ENCODE measurements at regions not wholly inside any gene's neighbourhood (a gene's known extent, or its start where the extent isn't known, plus 50 kb on each side); places are given as distances from the start of the nearest gene placed in this dataset.

GRCh38 chr13:50740052-50740741 lies 103.3 kb downstream of the DLEU7 start:
- Histone ChIP-seq H3K4me2 (ENCODE audit: insufficient read depth, low read length) (no peak overlapping the region), H3K4me1 (ENCODE audit: insufficient read depth, low read length) (peaks cover 25% of the 10 kb centered on the region), H3K9me3 (ENCODE audit: insufficient read depth, low read length, severe bottlenecking) (no peaks in the 10 kb centered on the region), H3K4me3 (ENCODE audit: low read depth in 1 of 2, low read length in 2 of 2) (no peak overlapping the region), H4K20me1 (ENCODE audit: insufficient read depth, low read length) (no peaks in the 10 kb centered on the region), H2AFZ (ENCODE audit: low read depth, low read length) (no peak overlapping the region), H3K27me3 (ENCODE audit: insufficient read depth, low read length, poor library complexity) (no peaks in the 10 kb centered on the region), H3K9ac (ENCODE audit: low read depth, low read length) (no peak overlapping the region), H3K79me2 (ENCODE audit: insufficient read depth, low read length) (no peaks in the 10 kb centered on the region), H3K27ac (ENCODE audit: low read length) (no peak overlapping the region), H3K36me3 (ENCODE audit: insufficient read depth, low read length) (no peaks in the 10 kb centered on the region)
- ATAC-seq (ENCODE audit: insufficient read depth, low read depth): no peak
- TF ChIP-seq, protein P1, sequence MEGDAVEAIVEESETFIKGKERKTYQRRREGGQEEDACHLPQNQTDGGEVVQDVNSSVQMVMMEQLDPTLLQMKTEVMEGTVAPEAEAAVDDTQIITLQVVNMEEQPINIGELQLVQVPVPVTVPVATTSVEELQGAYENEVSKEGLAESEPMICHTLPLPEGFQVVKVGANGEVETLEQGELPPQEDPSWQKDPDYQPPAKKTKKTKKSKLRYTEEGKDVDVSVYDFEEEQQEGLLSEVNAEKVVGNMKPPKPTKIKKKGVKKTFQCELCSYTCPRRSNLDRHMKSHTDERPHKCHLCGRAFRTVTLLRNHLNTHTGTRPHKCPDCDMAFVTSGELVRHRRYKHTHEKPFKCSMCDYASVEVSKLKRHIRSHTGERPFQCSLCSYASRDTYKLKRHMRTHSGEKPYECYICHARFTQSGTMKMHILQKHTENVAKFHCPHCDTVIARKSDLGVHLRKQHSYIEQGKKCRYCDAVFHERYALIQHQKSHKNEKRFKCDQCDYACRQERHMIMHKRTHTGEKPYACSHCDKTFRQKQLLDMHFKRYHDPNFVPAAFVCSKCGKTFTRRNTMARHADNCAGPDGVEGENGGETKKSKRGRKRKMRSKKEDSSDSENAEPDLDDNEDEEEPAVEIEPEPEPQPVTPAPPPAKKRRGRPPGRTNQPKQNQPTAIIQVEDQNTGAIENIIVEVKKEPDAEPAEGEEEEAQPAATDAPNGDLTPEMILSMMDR (IDR thresholded peaks at IDR 0.05; ENCODE audit: borderline replicate concordance, extremely low read depth, low read length, poor library complexity, severe bottlenecking): no peak
- no peak for TF ChIP-seq EZH2 (IDR thresholded peaks at IDR 0.05; ENCODE audit: borderline replicate concordance, low read depth, low read length, severe bottlenecking)
- DNase-seq: no peak

DNA sequence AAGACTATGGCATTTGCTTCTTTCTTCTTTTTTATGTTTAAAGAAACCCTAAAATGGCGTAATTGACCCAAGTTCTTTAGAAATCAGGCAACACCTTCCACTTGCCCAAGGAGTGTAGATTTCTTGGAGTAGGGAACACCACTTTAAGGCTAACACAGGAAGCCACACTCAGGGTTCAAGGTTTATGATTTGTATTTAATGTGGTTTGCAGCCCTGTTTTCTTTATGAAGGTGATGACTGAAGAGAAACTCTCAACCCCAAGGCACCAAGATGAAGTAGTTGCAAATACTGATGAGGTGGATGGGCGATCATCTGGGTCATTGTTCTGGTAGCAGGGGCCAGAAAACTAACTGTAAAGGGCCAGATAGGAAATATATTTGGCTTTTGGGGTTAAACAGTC lies 101.1 kb downstream of the DLEU7 start:
- H3K9me3 ChIP-seq (ENCODE audit: insufficient read depth, low read length, severe bottlenecking): no peaks in the 10 kb centered on the region
- no peak for TF ChIP-seq EZH2 (IDR thresholded peaks at IDR 0.05; ENCODE audit: borderline replicate concordance, low read depth, low read length, severe bottlenecking)
- TF ChIP-seq, protein P1 (IDR thresholded peaks at IDR 0.05; ENCODE audit: borderline replicate concordance, extremely low read depth, low read length, poor library complexity, severe bottlenecking): no peak
- no peaks in the 10 kb centered on the region for H3K36me3 ChIP-seq (ENCODE audit: insufficient read depth, low read length)
- no peaks in the 10 kb centered on the region for H3K27me3 ChIP-seq (ENCODE audit: insufficient read depth, low read length, poor library complexity)
- H4K20me1 ChIP-seq (ENCODE audit: insufficient read depth, low read length): no peaks in the 10 kb centered on the region
- peak; percentile 84 for ATAC-seq (ENCODE audit: insufficient read depth, low read depth)
- H3K9ac ChIP-seq (ENCODE audit: low read depth, low read length): no peak overlapping the region
- peak overlapping the region; percentile 23; the same call in 1 of the 2 replicates for H3K27ac ChIP-seq (ENCODE audit: low read length)
- DNase-seq: no peak
- no peak overlapping the region for H3K4me2 ChIP-seq (ENCODE audit: insufficient read depth, low read length)
- peaks cover 25% of the 10 kb centered on the region for H3K4me1 ChIP-seq (ENCODE audit: insufficient read depth, low read length)
- H3K79me2 ChIP-seq (ENCODE audit: insufficient read depth, low read length): no peaks in the 10 kb centered on the region
- H2AFZ ChIP-seq (ENCODE audit: low read depth, low read length): no peak overlapping the region
- H3K4me3 ChIP-seq (ENCODE audit: low read depth in 1 of 2, low read length in 2 of 2): no peak overlapping the region

DNA sequence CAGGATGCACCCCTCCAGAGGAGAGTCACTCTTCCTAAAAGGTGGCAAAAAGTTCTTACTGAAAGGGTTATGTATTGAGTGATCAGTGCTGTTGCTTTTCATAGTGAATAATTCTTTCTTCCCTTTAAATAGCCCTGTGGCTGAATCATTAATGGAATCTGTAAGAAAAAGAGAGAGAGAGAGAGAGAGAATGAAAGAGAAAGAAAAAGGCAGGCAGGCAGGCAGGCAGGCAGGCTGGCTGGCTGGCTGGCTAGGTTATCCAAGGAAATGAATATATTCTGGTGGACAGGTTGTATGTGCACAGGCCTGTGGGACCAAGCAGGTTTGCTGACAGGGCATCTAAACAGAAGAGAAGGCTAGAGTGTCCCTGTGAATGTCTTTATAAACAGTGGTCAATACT lies 100.5 kb downstream of the DLEU7 start:
- Histone ChIP-seq H3K4me3 (ENCODE audit: low read depth in 1 of 2, low read length in 2 of 2) (no peak overlapping the region), H3K79me2 (ENCODE audit: insufficient read depth, low read length) (no peaks in the 10 kb centered on the region), H3K9ac (ENCODE audit: low read depth, low read length) (no peak overlapping the region; the same call in 1 of the 2 replicates), H3K9me3 (ENCODE audit: insufficient read depth, low read length, severe bottlenecking) (no peaks in the 10 kb centered on the region), H3K4me1 (ENCODE audit: insufficient read depth, low read length) (peaks cover 25% of the 10 kb centered on the region), H3K36me3 (ENCODE audit: insufficient read depth, low read length) (no peaks in the 10 kb centered on the region), H4K20me1 (ENCODE audit: insufficient read depth, low read length) (no peaks in the 10 kb centered on the region), H3K27ac (ENCODE audit: low read length) (0 out of 2 replicates have a peak overlapping the region, but pooled peaks have one; percentile 23), H3K27me3 (ENCODE audit: insufficient read depth, low read length, poor library complexity) (no peaks in the 10 kb centered on the region), H2AFZ (ENCODE audit: low read depth, low read length) (no peak overlapping the region), H3K4me2 (ENCODE audit: insufficient read depth, low read length) (no peak overlapping the region)
- no peak for TF ChIP-seq EZH2 (IDR thresholded peaks at IDR 0.05; ENCODE audit: borderline replicate concordance, low read depth, low read length, severe bottlenecking)
- TF ChIP-seq, protein P1 (IDR thresholded peaks at IDR 0.05; ENCODE audit: borderline replicate concordance, extremely low read depth, low read length, poor library complexity, severe bottlenecking): no peak
- peak; percentile 57 for ATAC-seq (ENCODE audit: insufficient read depth, low read depth)
- no peak for DNase-seq
